ENCODE measurements at regions not wholly inside any gene's neighbourhood (a gene's known extent, or its start where the extent isn't known, plus 50 kb on each side); places are given as distances from the start of the nearest gene placed in this dataset.
"Not testable (repeated sequence)": the region's sequence is repeated elsewhere in the genome, so short reads cannot be mapped to it uniquely, and the experiment has no call there.

GRCh38 chr20:6715401-6715941 lies 52.0 kb upstream of the BMP2 start:
- DNase-seq (ENCODE audit: low read depth), result no peak

DNA sequence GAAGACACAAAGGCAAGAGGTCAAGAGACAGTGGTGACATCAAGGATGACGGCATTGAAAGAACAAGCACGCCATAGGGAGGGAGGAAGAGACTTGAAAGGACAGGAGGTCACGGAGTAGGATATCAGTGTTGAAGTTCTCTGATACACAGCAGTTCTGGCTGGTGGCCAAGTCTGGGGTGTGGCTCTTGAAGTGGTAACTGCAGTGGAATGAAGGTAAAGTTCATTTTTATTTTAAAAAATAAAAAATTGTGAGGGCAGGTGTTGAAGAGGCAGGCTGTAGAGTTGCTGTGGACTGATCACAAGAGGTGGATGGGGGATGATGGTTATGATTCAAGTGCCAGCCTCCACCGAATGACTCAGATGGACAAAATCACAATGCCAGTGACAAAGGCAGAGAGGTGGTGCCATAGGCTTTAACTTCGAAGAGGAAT lies 53.2 kb upstream of the BMP2 start:
- DNase-seq (ENCODE audit: low read depth), result no peak

GRCh38 chr20:6711951-6712649 lies 55.4 kb upstream of the BMP2 start:
- peak; percentile 44 for DNase-seq (ENCODE audit: low read depth)

DNA sequence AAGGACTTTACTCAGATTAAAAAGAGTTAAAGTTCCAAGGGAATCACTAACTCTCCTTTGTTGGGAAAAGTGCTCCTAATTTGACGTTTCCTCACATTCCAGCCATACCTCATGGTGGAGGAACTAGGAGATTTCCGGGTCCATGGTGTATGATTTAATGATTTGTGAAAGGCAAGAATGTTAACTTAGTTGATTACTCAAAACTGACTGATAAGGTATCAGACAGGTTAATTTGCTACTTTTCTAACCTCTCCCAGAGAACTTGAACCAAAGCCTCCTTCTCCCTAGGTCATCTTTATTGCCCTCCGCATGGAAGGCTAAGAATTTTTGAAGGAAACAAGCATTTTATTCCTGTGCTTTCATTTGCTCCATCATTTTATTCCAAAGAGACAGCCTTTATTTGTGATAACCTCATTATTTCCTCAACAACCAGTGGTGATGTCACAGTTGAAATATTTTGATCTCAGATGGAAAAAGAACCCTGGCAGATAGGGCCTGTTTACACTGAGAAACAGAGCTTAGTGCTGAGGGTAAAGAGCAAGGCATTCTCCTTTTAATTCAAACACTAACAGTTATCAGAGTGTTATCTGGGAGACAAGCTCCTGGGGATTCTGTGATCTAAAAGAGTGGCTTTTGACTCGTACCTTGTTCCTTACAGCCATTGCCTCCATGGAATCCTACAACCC lies 57.4 kb upstream of the BMP2 start:
- peak; percentile 45 for DNase-seq (ENCODE audit: low read depth)

GRCh38 chr20:6708010-6708409 lies 59.5 kb upstream of the BMP2 start:
- DNase-seq (ENCODE audit: low read depth), result peak; percentile 40

GRCh38 chr20:6707321-6707831 lies 60.1 kb upstream of the BMP2 start:
- DNase-seq (ENCODE audit: low read depth), result peak; percentile 86

- DNase-seq (ENCODE audit: low read depth), result no peak
Observed at GRCh38 chr20:6705926-6706548, 61.4 kb upstream of the BMP2 start.

DNA sequence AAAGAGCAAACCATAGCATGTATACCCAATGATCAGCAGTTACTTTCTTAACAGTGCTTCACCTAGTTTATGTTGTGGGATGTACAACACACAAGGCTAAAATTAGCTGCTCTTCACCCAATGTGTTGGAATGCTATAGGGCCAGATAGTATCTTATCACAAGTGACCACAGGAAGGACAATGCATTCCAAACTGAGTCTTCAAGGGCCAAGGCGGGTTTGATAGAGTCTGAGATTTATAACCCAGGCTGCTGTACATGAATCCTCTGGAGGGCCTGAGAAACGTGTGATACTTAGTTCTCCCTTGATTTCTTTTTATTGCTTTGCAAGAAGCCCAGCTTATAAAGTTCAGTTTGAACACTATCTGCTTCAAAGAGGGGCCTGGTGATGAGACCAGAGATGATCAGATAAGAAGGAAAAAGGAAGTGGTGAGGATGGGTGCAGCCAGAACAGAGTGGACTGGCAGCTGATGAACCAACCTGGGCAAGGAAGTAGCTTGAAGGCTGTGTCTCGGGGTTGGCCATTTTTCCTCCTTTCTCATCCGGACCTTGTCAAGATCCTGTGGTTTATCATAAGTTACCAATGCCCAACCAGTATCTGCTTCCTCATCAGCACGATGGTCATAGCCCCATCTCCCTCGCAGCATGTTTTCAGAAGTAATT lies 62.2 kb upstream of the BMP2 start:
- peak; percentile 44 for DNase-seq (ENCODE audit: low read depth)

DNA sequence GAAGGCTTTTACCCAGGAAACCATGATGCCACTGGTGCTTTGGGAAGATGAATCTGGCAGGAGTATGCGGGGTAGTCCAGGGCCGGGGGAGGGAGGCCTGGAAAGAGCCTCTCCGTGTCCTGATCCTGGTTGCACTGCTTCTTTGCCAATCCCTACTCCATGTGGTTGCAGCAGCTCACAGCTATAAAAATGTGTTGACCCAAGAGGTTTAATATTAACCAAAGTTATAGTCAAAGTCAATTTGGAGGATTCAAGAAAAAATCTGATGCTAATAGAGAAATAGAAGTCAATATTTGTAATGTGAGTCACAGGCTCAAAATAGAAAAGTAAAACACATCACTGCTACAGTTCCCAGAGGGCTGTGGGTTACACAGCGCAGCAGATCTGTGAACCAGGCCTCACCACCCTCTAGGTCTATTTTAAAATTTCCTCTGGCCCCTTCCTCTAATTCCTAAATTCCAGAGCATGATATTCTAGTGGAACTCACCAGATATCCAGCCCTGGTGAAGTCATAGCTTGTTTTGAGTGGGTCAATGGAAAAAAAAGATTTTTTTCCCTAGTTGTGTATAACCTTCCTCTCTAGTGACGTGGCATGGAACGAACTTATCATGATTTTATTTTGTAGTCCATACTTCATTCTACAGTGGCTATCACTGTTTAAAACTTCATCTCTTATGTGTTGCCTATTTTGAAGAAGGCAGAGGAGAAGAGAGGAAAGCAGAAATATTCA lies 63.2 kb upstream of the BMP2 start:
- no peak for DNase-seq (ENCODE audit: low read depth)

DNA sequence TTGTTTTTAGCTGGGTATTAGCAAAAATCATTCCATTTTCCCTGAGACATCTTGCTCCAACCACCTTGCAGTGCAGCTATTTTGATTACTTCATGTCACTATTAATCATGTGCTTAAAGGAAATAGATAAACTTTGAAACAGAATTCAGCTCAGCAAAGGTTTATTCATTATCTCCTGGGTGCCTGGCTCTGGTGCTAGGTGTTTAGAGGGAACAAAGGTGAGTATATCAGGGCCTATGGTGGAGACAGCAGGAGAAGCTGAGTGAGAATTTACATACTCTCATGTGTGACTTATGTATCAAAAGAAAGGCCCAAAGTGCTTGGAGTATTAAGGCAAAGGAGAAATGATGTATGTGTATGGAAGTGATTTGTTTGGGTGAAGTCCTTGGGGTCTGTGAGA lies 63.8 kb upstream of the BMP2 start:
- no peak for DNase-seq (ENCODE audit: low read depth)

- DNase-seq (ENCODE audit: low read depth), result no peak
Observed at GRCh38 chr20:6703047-6703446, 64.4 kb upstream of the BMP2 start.

DNA sequence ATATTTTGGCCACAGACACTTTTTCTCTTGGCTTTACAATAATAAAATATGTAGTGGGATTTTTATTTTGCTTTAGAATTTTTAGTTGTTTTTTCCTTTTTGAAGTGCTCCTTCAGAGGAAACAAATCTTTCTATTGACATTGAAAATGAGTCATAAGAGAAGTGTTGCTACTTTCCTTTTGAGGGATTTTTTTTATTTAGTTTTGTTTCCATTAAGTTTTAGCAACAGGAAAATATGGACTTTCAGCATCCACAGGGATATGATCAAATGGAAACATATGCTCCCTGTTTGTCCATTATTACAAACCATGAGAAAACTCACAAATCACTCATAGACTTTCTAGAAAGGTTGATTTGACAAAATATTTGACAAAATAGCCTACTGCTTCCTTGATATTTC lies 65.3 kb upstream of the BMP2 start:
- no peak for DNase-seq (ENCODE audit: low read depth)

DNA sequence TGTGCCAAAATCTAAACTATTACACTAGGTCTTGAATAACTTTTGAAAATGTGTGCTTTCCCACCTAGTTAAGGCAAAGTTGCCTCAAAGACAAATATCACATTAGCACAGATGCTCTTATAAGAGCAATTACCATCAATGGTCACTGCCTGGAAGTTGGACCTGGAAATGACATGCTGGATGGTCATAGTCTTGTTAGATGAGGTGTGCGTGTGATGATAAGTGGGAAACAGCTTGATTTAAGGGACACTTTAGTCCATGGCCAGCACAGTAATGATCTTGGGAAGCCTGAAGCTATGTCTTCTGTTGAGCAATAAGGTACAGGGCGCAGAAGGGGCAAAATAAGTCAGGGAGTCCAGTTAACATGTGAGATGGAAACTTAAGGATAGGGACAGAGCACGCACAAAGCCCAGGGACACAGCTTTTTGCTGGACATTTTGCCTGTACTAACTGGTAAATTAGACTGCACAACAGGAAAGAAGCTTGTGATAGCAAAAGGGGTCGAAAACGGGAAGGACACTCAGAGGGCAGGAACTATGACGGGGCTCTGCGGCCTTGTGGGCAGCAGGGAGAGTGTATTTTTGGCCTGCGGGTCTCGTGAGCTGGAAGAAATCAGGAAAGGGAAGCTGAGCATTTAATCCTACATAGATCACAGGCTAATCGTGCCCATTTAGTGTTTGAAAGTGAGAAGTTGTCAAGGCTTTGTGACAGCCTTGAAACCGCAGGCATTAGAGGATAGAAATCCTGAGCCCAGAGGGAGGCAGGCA lies 66.7 kb upstream of the BMP2 start:
- no peak for DNase-seq (ENCODE audit: low read depth)

DNA sequence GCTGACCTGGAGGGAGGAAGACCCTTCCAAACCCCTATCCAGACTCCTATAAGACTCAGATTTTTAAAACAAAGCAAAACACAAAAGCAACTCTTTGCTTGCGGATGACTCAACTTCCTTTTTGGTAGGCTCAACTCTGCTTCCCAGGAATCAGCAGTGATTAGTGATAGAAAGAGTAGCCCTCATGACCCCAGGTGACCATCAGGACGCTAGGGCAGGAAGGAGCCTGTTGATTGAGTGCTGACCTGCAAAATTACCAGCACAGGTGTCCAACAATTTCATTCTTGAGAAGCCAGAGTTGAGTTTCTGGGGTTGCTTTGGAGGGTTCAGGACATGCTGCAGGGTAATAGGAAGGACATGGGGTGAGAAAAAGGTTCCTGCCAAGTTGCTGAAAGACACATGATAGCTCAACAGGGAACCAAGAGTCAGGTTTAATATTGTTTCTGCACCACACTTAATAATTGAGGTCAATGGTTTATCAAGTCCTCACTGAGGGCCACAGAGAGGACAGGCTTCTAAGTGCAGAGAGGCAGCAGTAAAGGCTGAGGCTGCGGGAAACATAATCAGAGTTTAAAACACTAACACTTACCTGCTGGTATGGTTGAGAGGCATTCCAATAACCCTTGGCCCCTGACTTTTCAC lies 67.4 kb upstream of the BMP2 start:
- no peak for DNase-seq (ENCODE audit: low read depth)

DNA sequence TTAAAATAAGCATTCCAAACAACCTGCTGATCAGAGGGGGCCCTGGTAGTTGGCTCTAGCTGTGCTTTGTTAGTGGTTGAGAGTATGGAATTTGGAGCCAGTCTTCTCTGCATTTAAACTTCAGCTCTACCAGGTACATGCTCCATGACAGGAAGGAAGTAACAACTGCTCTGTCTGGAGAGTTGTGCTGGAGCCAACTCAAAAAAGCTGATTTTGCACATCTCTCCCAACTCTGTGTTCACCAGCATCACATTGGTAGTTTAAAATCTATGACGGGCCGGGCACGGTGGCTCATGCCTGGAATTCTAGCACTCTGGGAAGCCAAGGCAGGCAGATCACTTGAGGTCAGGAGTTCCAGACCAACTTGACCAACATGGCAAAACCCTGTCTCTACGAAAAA lies 68.8 kb upstream of the BMP2 start:
- DNase-seq (ENCODE audit: low read depth), result no peak

DNA sequence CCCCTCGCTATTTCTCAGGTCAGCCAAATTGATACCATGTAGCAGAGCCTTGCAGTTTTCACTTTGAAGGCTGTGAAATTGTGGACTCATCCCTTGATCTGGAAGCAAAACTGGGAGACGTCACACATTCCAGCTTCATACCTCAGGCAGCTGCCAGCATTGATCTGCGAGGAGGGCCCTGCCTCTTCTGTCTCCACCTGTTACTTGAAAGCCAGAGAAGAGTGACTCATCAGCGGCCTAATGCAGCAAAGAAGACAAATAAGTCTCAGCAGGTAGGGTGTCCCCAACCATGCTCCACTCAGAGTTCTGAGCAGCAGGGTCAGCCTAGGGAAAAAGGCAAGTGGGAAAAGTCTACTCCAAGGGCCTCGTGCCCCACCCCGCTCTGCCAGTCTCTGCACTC lies 69.4 kb upstream of the BMP2 start:
- no peak for DNase-seq (ENCODE audit: low read depth)

DNA sequence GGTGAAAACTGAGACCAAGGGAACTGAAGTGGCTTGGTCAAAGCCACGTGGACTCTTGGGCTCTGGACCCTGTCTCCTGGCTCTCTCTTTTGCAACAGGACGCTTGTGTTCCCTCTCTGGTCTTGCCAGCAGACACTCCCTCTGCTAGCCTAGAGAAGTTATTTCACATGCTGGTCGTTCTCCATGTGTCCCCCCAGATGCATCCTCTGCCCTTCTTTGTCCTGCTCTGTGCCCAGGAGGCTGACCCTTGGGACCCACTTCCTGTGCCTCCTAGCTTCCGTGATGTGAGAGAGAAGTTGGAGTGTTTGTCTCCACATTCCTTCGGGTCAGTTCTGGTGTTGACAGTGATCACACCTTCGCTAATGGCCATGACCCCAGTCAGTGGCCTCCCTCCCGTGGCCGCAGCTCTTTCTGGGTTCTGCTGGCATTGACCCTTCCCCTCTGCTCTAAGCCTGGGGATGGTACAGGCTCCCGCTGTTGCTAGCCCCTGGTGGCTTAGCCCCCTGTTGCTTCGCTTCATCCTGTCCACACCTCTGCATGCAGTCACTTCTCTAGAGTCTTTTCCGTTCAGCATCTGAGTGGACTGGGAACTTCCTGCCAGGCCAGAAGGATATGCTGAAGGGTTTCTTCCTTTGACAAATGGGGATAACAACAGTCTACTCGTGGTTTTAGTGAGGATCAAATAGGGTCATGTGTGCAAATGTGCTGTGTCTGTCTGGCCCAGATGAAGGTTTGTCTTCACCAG lies 70.1 kb upstream of the BMP2 start:
- no peak for DNase-seq (ENCODE audit: low read depth)

DNA sequence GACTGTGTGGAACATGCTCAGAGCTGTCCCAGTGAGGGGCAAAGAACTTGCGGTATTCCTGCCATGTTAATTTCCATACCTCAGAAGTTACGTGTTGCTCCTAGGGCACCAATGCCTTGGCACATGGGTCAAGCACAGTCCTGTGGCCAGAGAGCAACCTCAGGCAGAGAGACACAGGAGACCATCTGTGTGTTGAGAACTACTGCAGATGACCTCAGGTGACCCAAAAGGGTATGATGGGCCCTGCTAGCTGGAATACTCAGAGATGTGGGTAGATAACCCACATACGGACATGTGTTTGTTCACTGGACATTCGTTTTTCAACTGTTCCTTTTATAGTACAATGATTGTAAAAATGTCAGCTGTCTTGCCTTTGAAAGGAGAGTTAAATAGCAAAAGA lies 71.5 kb upstream of the BMP2 start:
- no peak for DNase-seq (ENCODE audit: low read depth)

DNA sequence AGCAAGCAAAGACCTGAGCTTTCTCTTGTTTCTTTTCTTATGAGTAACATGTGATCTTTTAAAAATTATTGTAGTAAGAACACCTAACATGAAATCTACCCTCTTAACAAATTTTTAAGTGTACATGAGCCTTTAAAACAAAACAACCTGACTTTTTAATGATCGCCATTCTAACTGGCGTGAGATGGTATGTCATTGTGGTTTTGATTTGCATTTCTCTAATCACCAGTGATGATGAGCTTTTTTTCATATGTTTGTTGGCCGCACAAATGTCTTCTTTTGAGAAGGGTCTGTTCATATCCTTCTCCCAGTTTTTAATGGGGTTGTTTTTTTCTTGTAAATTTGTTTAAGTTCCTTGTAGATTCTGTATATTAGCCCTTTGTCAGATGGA lies 73.7 kb upstream of the BMP2 start:
- DNase-seq (ENCODE audit: low read depth), result not testable (repeated sequence)
